ENCODE measurements at regions not wholly inside any gene's neighbourhood (a gene's known extent, or its start where the extent isn't known, plus 50 kb on each side); places are given as distances from the start of the nearest gene placed in this dataset.

GRCh38 chr3:161740421-161740820 lies 243.8 kb downstream of the OTOL1 start:
- no peak for TF ChIP-seq CTCF (IDR thresholded peaks at IDR 0.05)
- no peak for TF ChIP-seq POLR2A (IDR thresholded peaks at IDR 0.05)
- H3K9me3 ChIP-seq (replicated peaks in 1 of 3) = no peaks in the 10 kb centered on the region
- H3K36me3 ChIP-seq (replicated peaks in 1 of 2) = no peaks in the 10 kb centered on the region
- DNase-seq = no peak
- H3K27ac ChIP-seq = no peak overlapping the region
- H3K4me1 ChIP-seq (replicated peaks in 1 of 2) = no peaks in the 10 kb centered on the region
- no peak overlapping the region for H3K4me3 ChIP-seq
- intact Hi-C loops (cut with DNase I) = no loop called here
- H3K27me3 ChIP-seq = no peaks in the 10 kb centered on the region

- no peak for DNase-seq
- Histone ChIP-seq H3K4me3 (no peak overlapping the region), H3K9me3 (replicated peaks in 1 of 3) (no peaks in the 10 kb centered on the region), H3K27me3 (no peaks in the 10 kb centered on the region), H3K36me3 (replicated peaks in 1 of 2) (no peaks in the 10 kb centered on the region), H3K27ac (no peak overlapping the region), H3K4me1 (replicated peaks in 1 of 2) (no peaks in the 10 kb centered on the region)
- intact Hi-C loops (cut with DNase I) = no loop called here
- 77 to 84% (median 78%) methylated on average over 4 of the region's 4 CpGs for WGBS, 4 donors
- TF ChIP-seq POLR2A (IDR thresholded peaks at IDR 0.05) (no peak), CTCF (IDR thresholded peaks at IDR 0.05) (no peak)
Measured at GRCh38 chr3:161744366-161744765, 247.8 kb downstream of the OTOL1 start.

GRCh38 chr3:161745741-161746140 lies 249.1 kb downstream of the OTOL1 start:
- H3K4me3 ChIP-seq = no peak overlapping the region
- no peaks in the 10 kb centered on the region for H3K4me1 ChIP-seq (replicated peaks in 1 of 2)
- DNase-seq = no peak
- no peak overlapping the region for H3K27ac ChIP-seq
- intact Hi-C loops (cut with DNase I) = no loop called here
- H3K27me3 ChIP-seq = no peaks in the 10 kb centered on the region
- TF ChIP-seq POLR2A (IDR thresholded peaks at IDR 0.05) (no peak), CTCF (IDR thresholded peaks at IDR 0.05) (no peak)
- no peaks in the 10 kb centered on the region for H3K9me3 ChIP-seq (replicated peaks in 1 of 3)
- no peaks in the 10 kb centered on the region for H3K36me3 ChIP-seq (replicated peaks in 1 of 2)

- Histone ChIP-seq H3K27me3 (no peaks in the 10 kb centered on the region), H3K4me1 (replicated peaks in 1 of 2) (no peaks in the 10 kb centered on the region), H3K4me3 (no peak overlapping the region), H3K27ac (no peak overlapping the region), H3K36me3 (replicated peaks in 1 of 2) (no peaks in the 10 kb centered on the region), H3K9me3 (replicated peaks in 1 of 3) (no peaks in the 10 kb centered on the region)
- DNase-seq = no peak
- TF ChIP-seq POLR2A (IDR thresholded peaks at IDR 0.05) = no peak
- no peak for TF ChIP-seq CTCF (IDR thresholded peaks at IDR 0.05)
- intact Hi-C loops (cut with DNase I) = no loop called here
Measured at GRCh38 chr3:161748049-161748448, 251.4 kb downstream of the OTOL1 start.
